ENCODE measurements at regions not wholly inside any gene's neighbourhood (a gene's known extent, or its start where the extent isn't known, plus 50 kb on each side); places are given as distances from the start of the nearest gene placed in this dataset.

DNA sequence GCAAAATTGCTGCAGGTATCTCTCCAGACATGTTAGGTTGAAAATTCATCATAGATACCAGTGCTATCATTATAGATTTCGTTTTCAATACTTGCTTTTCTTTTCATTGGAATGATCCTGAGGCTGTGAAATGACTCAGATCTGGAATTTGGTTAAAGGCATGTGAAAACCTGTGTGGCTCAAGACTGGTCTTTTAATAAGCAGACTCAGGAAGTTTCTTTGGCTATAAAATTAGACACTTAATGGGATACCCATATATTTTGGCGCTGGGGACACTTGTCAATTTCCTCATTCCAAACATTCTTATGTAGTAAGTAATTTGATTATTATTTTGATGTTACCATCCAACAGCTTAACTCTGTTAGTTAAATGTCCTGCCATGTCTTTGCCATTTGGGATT is 1041.1 kb upstream of the GBE1 start:
- TF ChIP-seq CEBPB (IDR thresholded peaks at IDR 0.05) (no peak), FOXM1 (IDR thresholded peaks at IDR 0.05; ENCODE audit: borderline replicate concordance, low read depth) (no peak), NFIC (IDR thresholded peaks at IDR 0.05) (no peak), TCF12 (IDR thresholded peaks at IDR 0.05; ENCODE audit: low read depth) (no peak), YY1 (IDR thresholded peaks at IDR 0.05; ENCODE audit: low read depth) (no peak), TAF1 (IDR thresholded peaks at IDR 0.05; ENCODE audit: low read depth) (no peak), USF1 (IDR thresholded peaks at IDR 0.05) (no peak), CREB1 (IDR thresholded peaks at IDR 0.05; ENCODE audit: low read depth) (no peak), EGR1 (IDR thresholded peaks at IDR 0.05) (no peak), RAD21 (IDR thresholded peaks at IDR 0.05; ENCODE audit: low read depth) (no peak), ZBTB7A (IDR thresholded peaks at IDR 0.05; ENCODE audit: low read depth) (no peak), EP300 (IDR thresholded peaks at IDR 0.05; ENCODE audit: borderline replicate concordance) (no peak), TEAD4 (IDR thresholded peaks at IDR 0.05) (no peak)
- TF ChIP-seq, protein P1, sequence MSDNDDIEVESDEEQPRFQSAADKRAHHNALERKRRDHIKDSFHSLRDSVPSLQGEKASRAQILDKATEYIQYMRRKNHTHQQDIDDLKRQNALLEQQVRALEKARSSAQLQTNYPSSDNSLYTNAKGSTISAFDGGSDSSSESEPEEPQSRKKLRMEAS (IDR thresholded peaks at IDR 0.05) = no peak
- TF ChIP-seq, protein P2, sequence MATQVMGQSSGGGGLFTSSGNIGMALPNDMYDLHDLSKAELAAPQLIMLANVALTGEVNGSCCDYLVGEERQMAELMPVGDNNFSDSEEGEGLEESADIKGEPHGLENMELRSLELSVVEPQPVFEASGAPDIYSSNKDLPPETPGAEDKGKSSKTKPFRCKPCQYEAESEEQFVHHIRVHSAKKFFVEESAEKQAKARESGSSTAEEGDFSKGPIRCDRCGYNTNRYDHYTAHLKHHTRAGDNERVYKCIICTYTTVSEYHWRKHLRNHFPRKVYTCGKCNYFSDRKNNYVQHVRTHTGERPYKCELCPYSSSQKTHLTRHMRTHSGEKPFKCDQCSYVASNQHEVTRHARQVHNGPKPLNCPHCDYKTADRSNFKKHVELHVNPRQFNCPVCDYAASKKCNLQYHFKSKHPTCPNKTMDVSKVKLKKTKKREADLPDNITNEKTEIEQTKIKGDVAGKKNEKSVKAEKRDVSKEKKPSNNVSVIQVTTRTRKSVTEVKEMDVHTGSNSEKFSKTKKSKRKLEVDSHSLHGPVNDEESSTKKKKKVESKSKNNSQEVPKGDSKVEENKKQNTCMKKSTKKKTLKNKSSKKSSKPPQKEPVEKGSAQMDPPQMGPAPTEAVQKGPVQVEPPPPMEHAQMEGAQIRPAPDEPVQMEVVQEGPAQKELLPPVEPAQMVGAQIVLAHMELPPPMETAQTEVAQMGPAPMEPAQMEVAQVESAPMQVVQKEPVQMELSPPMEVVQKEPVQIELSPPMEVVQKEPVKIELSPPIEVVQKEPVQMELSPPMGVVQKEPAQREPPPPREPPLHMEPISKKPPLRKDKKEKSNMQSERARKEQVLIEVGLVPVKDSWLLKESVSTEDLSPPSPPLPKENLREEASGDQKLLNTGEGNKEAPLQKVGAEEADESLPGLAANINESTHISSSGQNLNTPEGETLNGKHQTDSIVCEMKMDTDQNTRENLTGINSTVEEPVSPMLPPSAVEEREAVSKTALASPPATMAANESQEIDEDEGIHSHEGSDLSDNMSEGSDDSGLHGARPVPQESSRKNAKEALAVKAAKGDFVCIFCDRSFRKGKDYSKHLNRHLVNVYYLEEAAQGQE (IDR thresholded peaks at IDR 0.05; ENCODE audit: low read depth) = no peak

DNA sequence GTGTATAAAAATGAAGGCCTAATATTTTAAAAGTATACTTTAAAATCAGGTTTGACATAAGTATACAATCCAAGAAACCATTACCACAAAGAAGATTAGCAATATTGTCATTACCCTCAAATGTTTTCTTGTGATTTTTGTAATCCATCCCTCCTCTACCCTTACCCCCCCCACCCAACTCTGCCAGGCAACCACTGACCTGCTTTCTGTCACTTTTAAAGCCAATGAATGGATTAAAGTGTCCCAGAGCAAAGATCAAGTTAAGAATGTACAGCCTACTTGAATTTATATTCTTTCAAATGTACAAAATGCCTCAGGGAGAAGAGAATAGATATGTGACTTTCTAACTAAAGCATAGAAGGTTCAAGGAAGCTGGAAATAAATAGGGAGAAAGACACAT is 1038.8 kb upstream of the GBE1 start:
- TF ChIP-seq CREB1 (IDR thresholded peaks at IDR 0.05; ENCODE audit: low read depth) = no peak
- no peak for TF ChIP-seq FOXM1 (IDR thresholded peaks at IDR 0.05; ENCODE audit: borderline replicate concordance, low read depth)
- no peak for TF ChIP-seq EGR1 (IDR thresholded peaks at IDR 0.05)
- no peak for TF ChIP-seq TEAD4 (IDR thresholded peaks at IDR 0.05)
- no peak for TF ChIP-seq EP300 (IDR thresholded peaks at IDR 0.05; ENCODE audit: borderline replicate concordance)
- no peak for TF ChIP-seq TCF12 (IDR thresholded peaks at IDR 0.05; ENCODE audit: low read depth)
- no peak for TF ChIP-seq YY1 (IDR thresholded peaks at IDR 0.05; ENCODE audit: low read depth)
- TF ChIP-seq CEBPB (IDR thresholded peaks at IDR 0.05) = no peak
- TF ChIP-seq, protein P2 (IDR thresholded peaks at IDR 0.05; ENCODE audit: low read depth) = no peak
- TF ChIP-seq RAD21 (IDR thresholded peaks at IDR 0.05; ENCODE audit: low read depth) = no peak
- TF ChIP-seq TAF1 (IDR thresholded peaks at IDR 0.05; ENCODE audit: low read depth) = no peak
- TF ChIP-seq NFIC (IDR thresholded peaks at IDR 0.05) = no peak
- TF ChIP-seq ZBTB7A (IDR thresholded peaks at IDR 0.05; ENCODE audit: low read depth) = no peak
- TF ChIP-seq USF1 (IDR thresholded peaks at IDR 0.05) = no peak

- TF ChIP-seq, protein P2 (IDR thresholded peaks at IDR 0.05; ENCODE audit: low read depth) = no peak
- TF ChIP-seq NFIC (IDR thresholded peaks at IDR 0.05) (no peak), EGR1 (IDR thresholded peaks at IDR 0.05) (no peak), ZBTB7A (IDR thresholded peaks at IDR 0.05; ENCODE audit: low read depth) (no peak)
- TF ChIP-seq, protein P1 (IDR thresholded peaks at IDR 0.05) = no peak
Measured at GRCh38 chr3:82796765-82797164, 1035.3 kb upstream of the GBE1 start.

GRCh38 chr3:82791241-82791640 is 1029.8 kb upstream of the GBE1 start:
- TF ChIP-seq CREB1 (IDR thresholded peaks at IDR 0.05; ENCODE audit: low read depth) = no peak
- no peak for TF ChIP-seq TEAD4 (IDR thresholded peaks at IDR 0.05)
- TF ChIP-seq RAD21 (IDR thresholded peaks at IDR 0.05; ENCODE audit: low read depth) = no peak
- no peak for TF ChIP-seq USF1 (IDR thresholded peaks at IDR 0.05)
- no peak for TF ChIP-seq TCF12 (IDR thresholded peaks at IDR 0.05; ENCODE audit: low read depth)
- no peak for TF ChIP-seq EGR1 (IDR thresholded peaks at IDR 0.05)
- no peak for TF ChIP-seq TAF1 (IDR thresholded peaks at IDR 0.05; ENCODE audit: low read depth)
- TF ChIP-seq, protein P1 (IDR thresholded peaks at IDR 0.05) = no peak
- no peak for TF ChIP-seq CEBPB (IDR thresholded peaks at IDR 0.05)
- no peak for TF ChIP-seq NFIC (IDR thresholded peaks at IDR 0.05)
- TF ChIP-seq ZBTB7A (IDR thresholded peaks at IDR 0.05; ENCODE audit: low read depth) = no peak
- no peak for TF ChIP-seq FOXM1 (IDR thresholded peaks at IDR 0.05; ENCODE audit: borderline replicate concordance, low read depth)
